ENCODE measurements at regions not wholly inside any gene's neighbourhood (a gene's known extent, or its start where the extent isn't known, plus 50 kb on each side); places are given as distances from the start of the nearest gene placed in this dataset.

- no peaks in the 10 kb centered on the region for H3K79me2 ChIP-seq (ENCODE audit: control insufficient read depth, insufficient read depth, low read length)
- H3K4me1 ChIP-seq (ENCODE audit: control insufficient read depth, insufficient read depth, low read length) = no peaks in the 10 kb centered on the region
- CTCF ChIA-PET = no interaction called here
- H4K20me1 ChIP-seq (ENCODE audit: control insufficient read depth, insufficient read depth) = no peaks in the 10 kb centered on the region
- H2AFZ ChIP-seq (ENCODE audit: control insufficient read depth, low read depth, low read length) = no peak overlapping the region
- H3K36me3 ChIP-seq (ENCODE audit: control insufficient read depth in 2 of 2, insufficient read depth in 2 of 2, low read length in 1 of 2) = no peaks in the 10 kb centered on the region
- RAD21 ChIA-PET (ENCODE audit: unreplicated experiment) = no interaction called here
- no peak for ATAC-seq
- no peak overlapping the region for H3K4me3 ChIP-seq
- 12% methylated on average over 2 of the region's 2 CpGs for whole genome bisulfite sequencing (ENCODE audit: insufficient coverage, insufficient replicate concordance, low lambda C conversion rate, missing lambda C conversion rate)
- no peak overlapping the region for H3K27ac ChIP-seq (ENCODE audit: control insufficient read depth, insufficient read depth)
- H3K4me2 ChIP-seq (ENCODE audit: control insufficient read depth, insufficient read depth) = no peak overlapping the region
- in situ Hi-C loops (cut with MboI) = no loop called here
- H3K9ac ChIP-seq (ENCODE audit: control insufficient read depth, insufficient read depth, low read length) = no peak overlapping the region
- no peak for DNase-seq (ENCODE audit: low read depth, low spot score)
- POLR2A ChIA-PET = no interaction called here
- no peak for TF ChIP-seq RFX5 (IDR thresholded peaks at IDR 0.05; ENCODE audit: low read depth, low read length)
- TF ChIP-seq ZNF622 (IDR thresholded peaks at IDR 0.05) = no peak
- no peak for TF ChIP-seq STAT3 (IDR thresholded peaks at IDR 0.05; ENCODE audit: low read depth, low read length)
- TF ChIP-seq SIX5 (IDR thresholded peaks at IDR 0.05; ENCODE audit: low read depth, low read length, severe bottlenecking) = no peak
- no peak for TF ChIP-seq ZBTB4 (CRISPR knock-in tag; IDR thresholded peaks at IDR 0.05)
- TF ChIP-seq SREBF2 (IDR thresholded peaks at IDR 0.05; ENCODE audit: low read length) = no peak
- TF ChIP-seq SREBF1 (IDR thresholded peaks at IDR 0.05; ENCODE audit: low read length) = no peak
- TF ChIP-seq RAD21 (IDR thresholded peaks at IDR 0.05; ENCODE audit: insufficient read depth, low read depth, low read length) = no peak
- TF ChIP-seq HCFC1 (IDR thresholded peaks at IDR 0.05; ENCODE audit: low read length) = no peak
- no peak for TF ChIP-seq TBL1XR1 (IDR thresholded peaks at IDR 0.05; ENCODE audit: low read depth, low read length)
- no peak for TF ChIP-seq BCLAF1 (IDR thresholded peaks at IDR 0.05)
- no peak for TF ChIP-seq SMAD1 (IDR thresholded peaks at IDR 0.05; ENCODE audit: low read depth, partially characterized antibody)
- TF ChIP-seq MLLT1 (IDR thresholded peaks at IDR 0.05) = no peak
- no peak for TF ChIP-seq E2F4 (IDR thresholded peaks at IDR 0.05; ENCODE audit: low read depth, low read length)
- TF ChIP-seq ATF7 (IDR thresholded peaks at IDR 0.05; ENCODE audit: low read depth) = no peak
- no peak for TF ChIP-seq NR2C1 (IDR thresholded peaks at IDR 0.05)
- no peak for TF ChIP-seq PAX5 (IDR thresholded peaks at IDR 0.05; ENCODE audit: borderline replicate concordance, low read depth, low read length)
- BruUV-seq (replicated peaks) = no TSS peak
- no peaks in the 10 kb centered on the region for H3K9me3 ChIP-seq (replicated peaks; ENCODE audit: control insufficient read depth, insufficient read depth, low read length)
- FAIRE-seq = no peak
- no peaks in the 10 kb centered on the region for H3K27me3 ChIP-seq (replicated peaks in 1 of 2; ENCODE audit: control insufficient read depth in 2 of 2, insufficient read depth in 2 of 2, low read length in 1 of 2)
- SMC1A ChIA-PET (ENCODE audit: uncharacterized antibody, unreplicated experiment) = no interaction called here
- intact Hi-C loops (cut with micrococcal nuclease; ENCODE audit: unreplicated experiment) = no loop called here
These were observed 669.0 kb upstream of the EYS start for GRCh38 chr6:66376001-66376400.
